ENCODE measurements at regions not wholly inside any gene's neighbourhood (a gene's known extent, or its start where the extent isn't known, plus 50 kb on each side); places are given as distances from the start of the nearest gene placed in this dataset.

GRCh38 chr2:173770947-173771678 lies 194.1 kb downstream of the SP3 start:
- TF ChIP-seq, protein P1, sequence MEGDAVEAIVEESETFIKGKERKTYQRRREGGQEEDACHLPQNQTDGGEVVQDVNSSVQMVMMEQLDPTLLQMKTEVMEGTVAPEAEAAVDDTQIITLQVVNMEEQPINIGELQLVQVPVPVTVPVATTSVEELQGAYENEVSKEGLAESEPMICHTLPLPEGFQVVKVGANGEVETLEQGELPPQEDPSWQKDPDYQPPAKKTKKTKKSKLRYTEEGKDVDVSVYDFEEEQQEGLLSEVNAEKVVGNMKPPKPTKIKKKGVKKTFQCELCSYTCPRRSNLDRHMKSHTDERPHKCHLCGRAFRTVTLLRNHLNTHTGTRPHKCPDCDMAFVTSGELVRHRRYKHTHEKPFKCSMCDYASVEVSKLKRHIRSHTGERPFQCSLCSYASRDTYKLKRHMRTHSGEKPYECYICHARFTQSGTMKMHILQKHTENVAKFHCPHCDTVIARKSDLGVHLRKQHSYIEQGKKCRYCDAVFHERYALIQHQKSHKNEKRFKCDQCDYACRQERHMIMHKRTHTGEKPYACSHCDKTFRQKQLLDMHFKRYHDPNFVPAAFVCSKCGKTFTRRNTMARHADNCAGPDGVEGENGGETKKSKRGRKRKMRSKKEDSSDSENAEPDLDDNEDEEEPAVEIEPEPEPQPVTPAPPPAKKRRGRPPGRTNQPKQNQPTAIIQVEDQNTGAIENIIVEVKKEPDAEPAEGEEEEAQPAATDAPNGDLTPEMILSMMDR (IDR thresholded peaks at IDR 0.05; ENCODE audit: low read length), result no peak
- TF ChIP-seq EZH2 (optimal IDR thresholded peaks at IDR 0.05; ENCODE audit: low read depth, low read length), result no peak
- TF ChIP-seq EZH2phosphoT487 (IDR thresholded peaks at IDR 0.05; ENCODE audit: low read length), result no peak
- Histone ChIP-seq H3K79me2 (ENCODE audit: low read length) (no peaks in the 10 kb centered on the region), H3K9ac (ENCODE audit: low read length) (no peak overlapping the region), H3K27me3 (replicated peaks; ENCODE audit: insufficient read depth, low read length) (no peaks in the 10 kb centered on the region), H4K20me1 (ENCODE audit: insufficient read depth, low read length) (no peaks in the 10 kb centered on the region), H3F3A (ENCODE audit: insufficient read depth, low read length) (no peaks in the 10 kb centered on the region), H3K27ac (ENCODE audit: low read length) (no peak overlapping the region), H3K4me2 (ENCODE audit: low read depth, low read length) (no peak overlapping the region), H2AFZ (ENCODE audit: low read length) (no peak overlapping the region), H3K9me3 (replicated peaks; ENCODE audit: insufficient read depth, low read length) (no peaks in the 10 kb centered on the region), H3K4me3 (ENCODE audit: low read length) (no peak overlapping the region), H3K36me3 (replicated peaks; ENCODE audit: insufficient read depth, low read length) (no peaks in the 10 kb centered on the region), H3K9me2 (replicated peaks; ENCODE audit: insufficient read depth, low read length) (no peaks in the 10 kb centered on the region), H3K4me1 (ENCODE audit: low read length) (no peaks in the 10 kb centered on the region)
- no peak for DNase-seq

- TF ChIP-seq, protein P1 (IDR thresholded peaks at IDR 0.05; ENCODE audit: low read length), result no peak
- TF ChIP-seq EZH2phosphoT487 (IDR thresholded peaks at IDR 0.05; ENCODE audit: low read length) (no peak), EZH2 (optimal IDR thresholded peaks at IDR 0.05; ENCODE audit: low read depth, low read length) (no peak)
These were observed 193.0 kb downstream of the SP3 start for GRCh38 chr2:173772205-173772604.

GRCh38 chr2:173773076-173773475 lies 192.1 kb downstream of the SP3 start:
- Histone ChIP-seq H3K4me2 (ENCODE audit: low read depth, low read length) (no peak overlapping the region), H3K79me2 (ENCODE audit: low read length) (no peaks in the 10 kb centered on the region), H3K27ac (ENCODE audit: low read length) (no peak overlapping the region), H3K4me3 (ENCODE audit: low read length) (no peak overlapping the region), H3K9ac (ENCODE audit: low read length) (no peak overlapping the region), H3F3A (ENCODE audit: insufficient read depth, low read length) (no peaks in the 10 kb centered on the region), H3K4me1 (ENCODE audit: low read length) (no peaks in the 10 kb centered on the region), H3K9me3 (replicated peaks; ENCODE audit: insufficient read depth, low read length) (no peaks in the 10 kb centered on the region), H3K27me3 (replicated peaks; ENCODE audit: insufficient read depth, low read length) (no peaks in the 10 kb centered on the region), H4K20me1 (ENCODE audit: insufficient read depth, low read length) (no peaks in the 10 kb centered on the region), H2AFZ (ENCODE audit: low read length) (no peak overlapping the region), H3K9me2 (replicated peaks; ENCODE audit: insufficient read depth, low read length) (no peaks in the 10 kb centered on the region), H3K36me3 (replicated peaks; ENCODE audit: insufficient read depth, low read length) (no peaks in the 10 kb centered on the region)
- DNase-seq, result no peak
- TF ChIP-seq EZH2phosphoT487 (IDR thresholded peaks at IDR 0.05; ENCODE audit: low read length) (no peak), EZH2 (optimal IDR thresholded peaks at IDR 0.05; ENCODE audit: low read depth, low read length) (no peak)
- TF ChIP-seq, protein P1 (IDR thresholded peaks at IDR 0.05; ENCODE audit: low read length), result no peak

More at GRCh38 chr2:173772205-173772604, 193.0 kb downstream of the SP3 start:
- Histone ChIP-seq H3K4me2 (ENCODE audit: low read depth, low read length) (no peak overlapping the region), H3K79me2 (ENCODE audit: low read length) (no peaks in the 10 kb centered on the region), H3K9me2 (replicated peaks; ENCODE audit: insufficient read depth, low read length) (no peaks in the 10 kb centered on the region), H3K27ac (ENCODE audit: low read length) (no peak overlapping the region), H3K9ac (ENCODE audit: low read length) (no peak overlapping the region), H3K27me3 (replicated peaks; ENCODE audit: insufficient read depth, low read length) (no peaks in the 10 kb centered on the region), H3F3A (ENCODE audit: insufficient read depth, low read length) (no peaks in the 10 kb centered on the region), H3K9me3 (replicated peaks; ENCODE audit: insufficient read depth, low read length) (no peaks in the 10 kb centered on the region), H3K4me1 (ENCODE audit: low read length) (no peaks in the 10 kb centered on the region), H3K4me3 (ENCODE audit: low read length) (no peak overlapping the region), H3K36me3 (replicated peaks; ENCODE audit: insufficient read depth, low read length) (no peaks in the 10 kb centered on the region), H4K20me1 (ENCODE audit: insufficient read depth, low read length) (no peaks in the 10 kb centered on the region), H2AFZ (ENCODE audit: low read length) (no peak overlapping the region)
- no peak for DNase-seq
